ENCODE measurements at regions not wholly inside any gene's neighbourhood (a gene's known extent, or its start where the extent isn't known, plus 50 kb on each side); places are given as distances from the start of the nearest gene placed in this dataset.

DNA sequence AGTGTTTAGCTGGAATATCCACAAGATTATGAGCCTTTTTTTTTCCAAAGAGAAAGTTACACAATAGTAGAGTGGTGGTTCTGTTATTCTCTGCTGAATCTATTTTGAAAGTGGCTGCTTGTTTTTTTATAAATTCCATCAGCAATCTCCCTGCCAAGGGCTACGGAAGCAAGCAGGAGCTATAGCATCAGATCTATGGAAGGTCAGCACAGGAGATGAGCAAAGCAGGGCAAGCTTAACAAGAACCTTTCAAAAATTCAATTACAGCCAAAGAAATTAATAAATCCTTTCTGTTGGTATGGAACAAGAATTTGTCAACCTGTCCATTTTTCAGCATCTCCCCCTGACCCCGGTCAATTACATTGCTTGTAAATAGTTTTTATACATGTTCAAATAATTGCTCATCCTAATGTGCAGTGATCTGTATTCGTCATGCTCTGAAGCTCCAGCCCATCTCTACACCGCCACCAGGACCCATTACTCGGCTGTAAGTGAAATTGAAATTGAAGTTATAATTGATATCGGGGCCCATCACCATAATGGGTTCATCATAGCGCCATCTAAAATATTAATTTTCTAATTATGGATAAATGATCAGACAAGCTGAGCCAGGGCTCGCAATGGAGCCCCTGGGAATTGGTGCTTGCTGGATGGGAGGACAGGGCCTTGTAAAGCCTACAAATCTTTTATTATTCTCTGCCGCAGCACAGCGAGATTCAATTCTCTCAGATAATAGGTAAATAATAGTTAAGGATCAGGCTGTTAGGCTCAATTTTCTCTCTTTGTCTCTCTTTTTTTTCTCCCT lies 215.1 kb downstream of the ATG4C start:
- Histone ChIP-seq H3K27ac (no peak overlapping the region), H3K4me3 (no peak overlapping the region), H3K36me3 (no peaks in the 10 kb centered on the region), H3K9me3 (no peaks in the 10 kb centered on the region), H3K4me1 (no peaks in the 10 kb centered on the region), H3K27me3 (peaks cover 0 to 15% (median 8%) of the 10 kb centered on the region in 3 donors)
- 82 to 92% (median 87%) methylated on average over 10 of the region's 10 CpGs for WGBS, 5 donors
- TF ChIP-seq POLR2A (IDR thresholded peaks at IDR 0.05): no peak
- TF ChIP-seq POLR2AphosphoS5 (IDR thresholded peaks at IDR 0.05): no peak
- TF ChIP-seq EP300 (IDR thresholded peaks at IDR 0.05): no peak
- TF ChIP-seq, protein P1, sequence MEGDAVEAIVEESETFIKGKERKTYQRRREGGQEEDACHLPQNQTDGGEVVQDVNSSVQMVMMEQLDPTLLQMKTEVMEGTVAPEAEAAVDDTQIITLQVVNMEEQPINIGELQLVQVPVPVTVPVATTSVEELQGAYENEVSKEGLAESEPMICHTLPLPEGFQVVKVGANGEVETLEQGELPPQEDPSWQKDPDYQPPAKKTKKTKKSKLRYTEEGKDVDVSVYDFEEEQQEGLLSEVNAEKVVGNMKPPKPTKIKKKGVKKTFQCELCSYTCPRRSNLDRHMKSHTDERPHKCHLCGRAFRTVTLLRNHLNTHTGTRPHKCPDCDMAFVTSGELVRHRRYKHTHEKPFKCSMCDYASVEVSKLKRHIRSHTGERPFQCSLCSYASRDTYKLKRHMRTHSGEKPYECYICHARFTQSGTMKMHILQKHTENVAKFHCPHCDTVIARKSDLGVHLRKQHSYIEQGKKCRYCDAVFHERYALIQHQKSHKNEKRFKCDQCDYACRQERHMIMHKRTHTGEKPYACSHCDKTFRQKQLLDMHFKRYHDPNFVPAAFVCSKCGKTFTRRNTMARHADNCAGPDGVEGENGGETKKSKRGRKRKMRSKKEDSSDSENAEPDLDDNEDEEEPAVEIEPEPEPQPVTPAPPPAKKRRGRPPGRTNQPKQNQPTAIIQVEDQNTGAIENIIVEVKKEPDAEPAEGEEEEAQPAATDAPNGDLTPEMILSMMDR (IDR thresholded peaks at IDR 0.05): no peak
- no peak for DNase-seq
- intact Hi-C loops (cut with DNase I; ENCODE audit: low total_unique reads): no loop called here

DNA sequence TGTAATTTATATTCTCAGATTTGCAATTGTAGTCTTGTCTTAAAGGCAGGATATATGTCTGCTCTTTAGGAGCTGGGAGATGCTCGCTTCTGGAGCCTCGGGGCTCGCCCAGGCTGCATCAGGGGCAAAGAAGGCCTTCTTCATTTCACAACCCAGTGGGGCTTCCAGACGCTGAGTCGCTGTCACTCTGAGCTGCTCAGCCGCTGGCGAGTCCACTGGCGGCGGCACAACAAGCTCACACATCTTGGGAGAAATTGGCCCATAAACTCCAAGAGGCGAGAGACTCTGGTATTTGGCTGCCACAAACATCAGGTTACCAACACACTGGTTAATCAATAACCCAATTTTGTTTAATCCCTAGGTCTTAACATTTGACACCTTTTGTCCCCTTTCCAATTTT lies 216.6 kb downstream of the ATG4C start:
- no peaks in the 10 kb centered on the region for H3K36me3 ChIP-seq
- no peak overlapping the region for H3K27ac ChIP-seq
- intact Hi-C loops (cut with DNase I; ENCODE audit: low total_unique reads): no loop called here
- H3K4me1 ChIP-seq: no peaks in the 10 kb centered on the region
- H3K9me3 ChIP-seq: no peaks in the 10 kb centered on the region
- peaks cover 0 to 15% (median 8%) of the 10 kb centered on the region in 3 donors for H3K27me3 ChIP-seq
- TF ChIP-seq, protein P1 (IDR thresholded peaks at IDR 0.05): no peak
- WGBS, 5 donors: 29 to 43% (median 34%) methylated on average over 10 of the region's 10 CpGs
- no peak overlapping the region for H3K4me3 ChIP-seq
- no peak for DNase-seq

DNA sequence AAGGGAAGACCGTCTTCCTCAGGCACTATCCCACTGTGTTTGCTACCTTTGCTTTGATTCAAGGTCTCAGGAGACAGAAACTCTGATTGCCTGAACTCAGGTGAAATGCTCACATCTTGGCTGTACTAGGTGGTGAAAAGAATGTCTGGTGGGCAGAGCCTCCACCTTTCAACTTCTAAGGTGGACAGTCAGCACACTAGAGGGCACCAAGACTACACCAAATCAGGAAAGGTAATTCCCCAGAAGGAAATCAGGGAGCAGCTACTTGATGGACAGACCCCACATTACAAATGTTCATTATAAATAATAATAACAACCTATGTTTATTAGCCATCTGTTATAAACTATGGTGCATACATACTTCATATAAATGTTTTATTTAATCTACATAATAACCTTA lies 220.9 kb downstream of the ATG4C start:
- WGBS, 5 donors: 47 to 78% (median 53%) methylated on average over 1 of the region's 1 CpG
- Histone ChIP-seq H3K4me3 (no peak overlapping the region), H3K36me3 (no peaks in the 10 kb centered on the region), H3K27ac (no peak overlapping the region), H3K9me3 (no peaks in the 10 kb centered on the region), H3K4me1 (no peaks in the 10 kb centered on the region), H3K27me3 (peaks cover 0 to 9% (median 1%) of the 10 kb centered on the region in 3 donors)
- intact Hi-C loops (cut with DNase I; ENCODE audit: low total_unique reads): no loop called here
- DNase-seq: peak in 1 of 2 donors; percentile 43
- TF ChIP-seq, protein P1 (IDR thresholded peaks at IDR 0.05): peak in 1 of 7 experiments; percentile 22
- TF ChIP-seq EP300 (IDR thresholded peaks at IDR 0.05): no peak

- H3K27ac ChIP-seq: no peak overlapping the region
- no peak for DNase-seq
- no peaks in the 10 kb centered on the region for H3K4me1 ChIP-seq
- peaks cover 0 to 9% (median 0%) of the 10 kb centered on the region in 3 donors for H3K27me3 ChIP-seq
- intact Hi-C loops (cut with DNase I; ENCODE audit: low total_unique reads): no loop called here
- no peaks in the 10 kb centered on the region for H3K36me3 ChIP-seq
- H3K4me3 ChIP-seq: no peak overlapping the region
- no peaks in the 10 kb centered on the region for H3K9me3 ChIP-seq
- no peak for TF ChIP-seq POLR2AphosphoS5 (IDR thresholded peaks at IDR 0.05)
- no peak for TF ChIP-seq EP300 (IDR thresholded peaks at IDR 0.05)
- TF ChIP-seq POLR2A (IDR thresholded peaks at IDR 0.05): no peak
- TF ChIP-seq, protein P1 (IDR thresholded peaks at IDR 0.05): no peak
- WGBS, 5 donors: 75 to 88% (median 83%) methylated on average over 3 of the region's 3 CpGs
These were observed 221.9 kb downstream of the ATG4C start for GRCh38 chr1:63005812-63006211.
